ENCODE measurements at regions not wholly inside any gene's neighbourhood (a gene's known extent, or its start where the extent isn't known, plus 50 kb on each side); places are given as distances from the start of the nearest gene placed in this dataset.
"Not testable (repeated sequence)": the region's sequence is repeated elsewhere in the genome, so short reads cannot be mapped to it uniquely, and the experiment has no call there.

- Histone ChIP-seq H3K4me3 (ENCODE audit: low read length) (no peak overlapping the region), H3K27me3 (ENCODE audit: control insufficient read depth, insufficient read depth, low read length) (no peaks in the 10 kb centered on the region), H3K4me2 (ENCODE audit: low read length) (no peak overlapping the region), H3K36me3 (ENCODE audit: insufficient read depth, low read length) (no peaks in the 10 kb centered on the region), H3K4me1 (ENCODE audit: control insufficient read depth, insufficient read depth, low read length) (no peaks in the 10 kb centered on the region), H3K9me3 (replicated peaks; ENCODE audit: low read length) (no peaks in the 10 kb centered on the region), H3K9ac (ENCODE audit: low read depth, low read length) (no peak overlapping the region)
Measured at GRCh38 chr12:68984796-68985573, 52.0 kb upstream of the CPM start.

GRCh38 chr12:68997526-68997925 is 64.6 kb upstream of the CPM start:
- H3K4me3 ChIP-seq (ENCODE audit: low read length); H3K9ac ChIP-seq (ENCODE audit: low read depth, low read length); H3K4me2 ChIP-seq (ENCODE audit: low read length); H3K9me3 ChIP-seq (replicated peaks; ENCODE audit: low read length); H3K27me3 ChIP-seq (ENCODE audit: control insufficient read depth, insufficient read depth, low read length); H3K36me3 ChIP-seq (ENCODE audit: insufficient read depth, low read length): not testable (repeated sequence)
- peaks cover 13% of the 10 kb centered on the region for H3K4me1 ChIP-seq (ENCODE audit: control insufficient read depth, insufficient read depth, low read length)

DNA sequence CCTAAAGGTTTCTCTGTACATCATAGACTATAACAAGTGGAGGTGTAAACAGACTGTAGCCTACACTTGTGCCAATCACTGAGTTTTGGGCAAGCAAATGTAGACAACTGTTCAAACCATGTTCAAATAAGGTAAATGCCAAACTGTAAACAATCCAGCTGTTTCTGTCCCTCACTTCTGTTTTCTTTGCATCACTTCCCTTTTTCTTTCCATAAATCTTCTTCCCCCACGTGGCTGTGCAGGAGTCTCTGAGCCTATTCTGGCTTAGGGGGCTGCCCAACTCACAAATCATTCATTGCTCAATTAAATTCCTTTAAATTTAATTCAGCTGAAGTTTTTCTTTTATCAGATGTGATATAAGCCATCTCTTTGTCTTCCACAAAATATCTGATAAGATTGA is 65.1 kb upstream of the CPM start:
- Histone ChIP-seq H3K9me3 (replicated peaks; ENCODE audit: low read length) (no peaks in the 10 kb centered on the region), H3K4me3 (ENCODE audit: low read length) (no peak overlapping the region), H3K4me1 (ENCODE audit: control insufficient read depth, insufficient read depth, low read length) (peaks cover 13% of the 10 kb centered on the region), H3K36me3 (ENCODE audit: insufficient read depth, low read length) (no peaks in the 10 kb centered on the region), H3K9ac (ENCODE audit: low read depth, low read length) (no peak overlapping the region), H3K4me2 (ENCODE audit: low read length) (no peak overlapping the region), H3K27me3 (ENCODE audit: control insufficient read depth, insufficient read depth, low read length) (no peaks in the 10 kb centered on the region)

DNA sequence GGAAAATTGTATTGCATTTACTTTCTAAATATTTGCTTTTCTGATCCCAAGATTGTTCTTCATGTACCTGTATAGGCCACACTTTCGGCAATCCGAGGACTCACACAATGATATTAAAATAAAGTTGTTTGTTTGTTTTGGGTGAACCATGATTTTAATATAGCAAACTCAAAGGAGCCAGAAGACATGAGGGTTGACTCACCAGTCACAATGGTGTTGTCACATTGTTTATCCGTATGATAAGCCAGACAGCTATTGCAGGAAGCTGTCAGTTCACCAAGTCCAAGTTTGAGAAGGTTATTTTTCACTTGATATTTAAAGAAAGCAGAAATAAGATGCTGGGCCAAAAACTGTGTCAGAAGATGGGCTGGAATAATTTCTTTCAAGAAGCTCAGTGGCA is 67.1 kb upstream of the CPM start:
- Histone ChIP-seq H3K4me1 (ENCODE audit: control insufficient read depth, insufficient read depth, low read length) (peaks cover 13% of the 10 kb centered on the region), H3K4me3 (ENCODE audit: low read length) (no peak overlapping the region), H3K27me3 (ENCODE audit: control insufficient read depth, insufficient read depth, low read length) (no peaks in the 10 kb centered on the region), H3K9ac (ENCODE audit: low read depth, low read length) (no peak overlapping the region), H3K36me3 (ENCODE audit: insufficient read depth, low read length) (no peaks in the 10 kb centered on the region), H3K9me3 (replicated peaks; ENCODE audit: low read length) (no peaks in the 10 kb centered on the region), H3K4me2 (ENCODE audit: low read length) (no peak overlapping the region)

GRCh38 chr12:69000540-69001243 is 67.7 kb upstream of the CPM start:
- H3K4me3 ChIP-seq (ENCODE audit: low read length), result no peak overlapping the region
- H3K9me3 ChIP-seq (replicated peaks; ENCODE audit: low read length), result no peaks in the 10 kb centered on the region
- H3K4me2 ChIP-seq (ENCODE audit: low read length), result no peak overlapping the region
- no peak overlapping the region for H3K9ac ChIP-seq (ENCODE audit: low read depth, low read length)
- H3K36me3 ChIP-seq (ENCODE audit: insufficient read depth, low read length), result no peaks in the 10 kb centered on the region
- H3K27me3 ChIP-seq (ENCODE audit: control insufficient read depth, insufficient read depth, low read length), result no peaks in the 10 kb centered on the region
- H3K4me1 ChIP-seq (ENCODE audit: control insufficient read depth, insufficient read depth, low read length), result peaks cover 13% of the 10 kb centered on the region

DNA sequence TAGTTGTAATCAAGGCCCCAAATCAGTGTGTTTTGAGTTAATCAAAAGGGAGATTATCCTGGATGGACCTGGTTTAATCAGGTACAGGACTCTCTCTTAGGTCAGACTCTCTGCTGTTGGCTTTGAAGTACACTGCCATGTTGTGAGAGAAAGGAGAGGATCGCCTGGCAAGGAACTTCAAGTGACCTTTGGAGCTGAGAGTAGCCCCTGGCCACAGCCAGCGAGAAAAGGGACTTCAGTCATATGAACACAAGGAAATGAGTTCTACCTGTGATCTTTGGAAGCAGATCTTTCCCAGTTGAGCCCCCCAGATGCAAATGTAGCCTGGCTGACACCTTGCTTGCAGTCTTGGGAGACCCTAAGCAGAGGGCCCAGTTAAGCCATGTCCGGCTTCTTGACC is 68.3 kb upstream of the CPM start:
- Histone ChIP-seq H3K4me3 (ENCODE audit: low read length) (no peak overlapping the region), H3K9ac (ENCODE audit: low read depth, low read length) (no peak overlapping the region), H3K4me2 (ENCODE audit: low read length) (no peak overlapping the region), H3K4me1 (ENCODE audit: control insufficient read depth, insufficient read depth, low read length) (peaks cover 13% of the 10 kb centered on the region), H3K27me3 (ENCODE audit: control insufficient read depth, insufficient read depth, low read length) (no peaks in the 10 kb centered on the region), H3K36me3 (ENCODE audit: insufficient read depth, low read length) (no peaks in the 10 kb centered on the region), H3K9me3 (replicated peaks; ENCODE audit: low read length) (no peaks in the 10 kb centered on the region)

GRCh38 chr12:69002969-69003368 is 70.0 kb upstream of the CPM start:
- H3K4me3 ChIP-seq (ENCODE audit: low read length), result no peak overlapping the region
- H3K36me3 ChIP-seq (ENCODE audit: insufficient read depth, low read length), result no peaks in the 10 kb centered on the region
- H3K27me3 ChIP-seq (ENCODE audit: control insufficient read depth, insufficient read depth, low read length), result no peaks in the 10 kb centered on the region
- no peak overlapping the region for H3K4me2 ChIP-seq (ENCODE audit: low read length)
- no peaks in the 10 kb centered on the region for H3K9me3 ChIP-seq (replicated peaks; ENCODE audit: low read length)
- H3K4me1 ChIP-seq (ENCODE audit: control insufficient read depth, insufficient read depth, low read length), result peaks cover 28% of the 10 kb centered on the region
- H3K9ac ChIP-seq (ENCODE audit: low read depth, low read length), result no peak overlapping the region

DNA sequence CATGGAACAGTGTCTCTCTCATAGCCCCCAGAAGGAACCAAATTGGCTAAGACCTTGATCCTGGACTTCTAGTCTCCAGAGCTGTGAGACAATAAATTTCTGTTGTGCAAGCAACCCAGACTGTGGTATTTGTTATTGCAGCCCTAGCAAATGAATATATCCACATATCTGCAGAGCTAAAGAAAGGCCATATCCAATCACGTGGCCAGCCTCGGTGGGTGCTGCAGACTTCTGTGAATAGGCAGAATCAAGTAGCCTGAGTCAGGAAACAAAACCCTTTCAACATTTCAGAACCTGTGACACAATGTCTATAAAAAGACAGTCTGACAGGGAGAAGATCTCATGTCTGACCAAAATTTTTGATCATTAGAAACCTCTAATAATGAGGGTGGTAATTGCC is 71.0 kb upstream of the CPM start:
- H3K36me3 ChIP-seq (ENCODE audit: insufficient read depth, low read length), result no peaks in the 10 kb centered on the region
- no peaks in the 10 kb centered on the region for H3K27me3 ChIP-seq (ENCODE audit: control insufficient read depth, insufficient read depth, low read length)
- no peak overlapping the region for H3K4me2 ChIP-seq (ENCODE audit: low read length)
- no peaks in the 10 kb centered on the region for H3K9me3 ChIP-seq (replicated peaks; ENCODE audit: low read length)
- no peak overlapping the region for H3K9ac ChIP-seq (ENCODE audit: low read depth, low read length)
- H3K4me3 ChIP-seq (ENCODE audit: low read length), result no peak overlapping the region
- H3K4me1 ChIP-seq (ENCODE audit: control insufficient read depth, insufficient read depth, low read length), result peaks cover 38% of the 10 kb centered on the region

- Histone ChIP-seq H3K9ac (ENCODE audit: low read depth, low read length) (peak overlapping the region; percentile 80), H3K4me1 (ENCODE audit: control insufficient read depth, insufficient read depth, low read length) (peaks cover 25% of the 10 kb centered on the region), H3K36me3 (ENCODE audit: insufficient read depth, low read length) (no peaks in the 10 kb centered on the region), H3K4me3 (ENCODE audit: low read length) (peak overlapping the region; percentile 65), H3K9me3 (replicated peaks; ENCODE audit: low read length) (no peaks in the 10 kb centered on the region), H3K4me2 (ENCODE audit: low read length) (peak overlapping the region; percentile 84), H3K27me3 (ENCODE audit: control insufficient read depth, insufficient read depth, low read length) (no peaks in the 10 kb centered on the region)
Measured at GRCh38 chr12:69007101-69007854, 74.3 kb upstream of the CPM start.

DNA sequence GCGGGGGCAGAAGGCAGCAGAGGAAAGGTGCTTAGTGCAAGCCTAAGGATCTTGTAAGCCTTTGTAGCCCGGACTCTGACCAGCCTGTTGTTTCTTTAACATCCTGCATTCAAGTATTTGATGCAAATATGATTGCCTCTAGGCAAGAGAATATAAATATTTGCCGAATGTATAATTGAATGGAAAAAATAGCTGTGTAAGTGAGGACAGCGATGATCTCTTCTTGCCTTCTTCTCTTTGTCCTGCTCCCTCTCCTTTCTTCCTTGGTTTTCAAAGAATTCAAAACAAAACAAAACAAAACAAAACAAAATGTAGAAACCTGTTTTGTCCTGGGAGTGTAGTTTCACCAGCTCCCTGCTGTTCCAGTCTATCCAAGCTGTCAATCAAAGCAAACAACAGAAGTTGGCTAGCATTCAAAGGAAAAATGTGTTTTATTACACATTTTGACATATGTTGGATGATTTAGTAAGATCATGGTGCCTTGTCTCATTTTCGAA is 74.9 kb upstream of the CPM start:
- Histone ChIP-seq H3K27me3 (ENCODE audit: control insufficient read depth, insufficient read depth, low read length) (no peaks in the 10 kb centered on the region), H3K9ac (ENCODE audit: low read depth, low read length) (peak overlapping the region; percentile 80), H3K36me3 (ENCODE audit: insufficient read depth, low read length) (no peaks in the 10 kb centered on the region), H3K4me1 (ENCODE audit: control insufficient read depth, insufficient read depth, low read length) (peaks cover 25% of the 10 kb centered on the region), H3K9me3 (replicated peaks; ENCODE audit: low read length) (no peaks in the 10 kb centered on the region), H3K4me2 (ENCODE audit: low read length) (peak overlapping the region; percentile 84), H3K4me3 (ENCODE audit: low read length) (peak overlapping the region; percentile 65)

DNA sequence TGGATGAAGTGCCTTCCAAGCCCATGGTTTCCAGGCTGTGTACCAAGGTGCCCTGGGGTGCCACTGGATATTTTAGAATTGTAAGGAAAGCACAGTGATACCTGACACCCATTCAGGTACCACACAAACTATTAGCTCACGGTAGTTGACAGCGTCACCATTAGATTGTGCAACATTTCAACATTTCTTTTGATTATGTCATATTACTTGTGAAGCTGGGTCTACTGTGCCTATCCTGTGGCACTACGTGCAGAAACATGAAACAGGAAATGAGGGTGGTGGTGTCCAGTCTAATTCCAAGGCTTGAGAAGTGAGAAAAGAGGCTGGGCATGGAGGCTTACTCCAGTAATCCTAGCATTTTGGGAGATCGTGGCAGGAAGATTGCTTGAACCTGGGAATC is 75.5 kb upstream of the CPM start:
- no peaks in the 10 kb centered on the region for H3K36me3 ChIP-seq (ENCODE audit: insufficient read depth, low read length)
- H3K4me2 ChIP-seq (ENCODE audit: low read length), result peak overlapping the region; percentile 10
- H3K4me1 ChIP-seq (ENCODE audit: control insufficient read depth, insufficient read depth, low read length), result peaks cover 25% of the 10 kb centered on the region
- H3K27me3 ChIP-seq (ENCODE audit: control insufficient read depth, insufficient read depth, low read length), result no peaks in the 10 kb centered on the region
- H3K9me3 ChIP-seq (replicated peaks; ENCODE audit: low read length), result no peaks in the 10 kb centered on the region
- H3K9ac ChIP-seq (ENCODE audit: low read depth, low read length), result no peak overlapping the region
- H3K4me3 ChIP-seq (ENCODE audit: low read length), result no peak overlapping the region

Measured in skeletal muscle satellite cell (primary cell).